NCI-H2171 treated with DMSO at 0.1 percent for 48 hours (cell line): ENCODE measurements at regions not wholly inside any gene's neighbourhood (a gene's known extent, or its start where the extent isn't known, plus 50 kb on each side); places are given as distances from the start of the nearest gene placed in this dataset.
"Not testable (repeated sequence)": the region's sequence is repeated elsewhere in the genome, so short reads cannot be mapped to it uniquely, and the experiment has no call there.

Experiments used
- DNase-seq: peaks from one replicate; lab custom pipeline; 2025; lab: John Stamatoyannopoulos, UW

DNA sequence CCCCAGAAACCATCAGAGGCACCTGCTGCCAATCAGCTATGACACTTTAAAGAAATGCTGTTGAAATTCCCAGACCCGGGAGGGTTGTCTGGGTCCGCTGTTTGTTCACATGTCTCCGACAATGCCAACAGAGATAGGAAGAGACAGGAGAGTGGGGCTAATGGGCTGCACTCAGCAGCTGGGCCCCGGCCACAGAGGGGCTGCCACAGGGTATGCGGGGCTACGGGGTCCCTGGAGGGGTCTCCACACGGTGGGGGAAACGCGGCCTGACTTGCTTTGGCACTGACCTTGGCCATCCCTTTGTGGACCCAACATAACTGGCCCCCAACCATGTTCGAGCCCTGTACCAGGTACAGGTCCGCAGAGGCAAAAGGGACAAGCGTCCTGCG, 121.0 kb upstream of the PPP1R26 start:
- no peak for DNase-seq

GRCh38 chr9:135359764-135360163, 119.8 kb upstream of the PPP1R26 start:
- DNase-seq, result no peak

DNA sequence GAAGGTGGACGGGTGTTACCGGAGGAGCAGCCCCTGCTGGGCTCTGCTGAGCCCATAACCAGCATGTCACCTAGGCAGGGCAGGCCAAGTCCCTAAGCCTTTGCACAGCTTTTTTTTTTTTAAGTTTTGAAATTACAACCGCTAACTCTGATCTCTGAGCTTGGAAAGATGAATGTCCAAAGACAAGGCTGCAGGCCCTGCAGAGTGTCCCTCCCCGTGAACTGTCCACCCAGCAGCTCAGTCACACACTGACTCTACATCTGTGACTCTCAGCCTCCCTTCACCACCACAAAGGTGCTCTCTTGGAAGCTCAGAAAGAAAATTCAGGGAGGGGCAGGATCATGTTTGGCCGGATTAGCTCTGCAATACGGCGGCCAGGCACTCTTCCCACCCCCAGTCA, 119.0 kb upstream of the PPP1R26 start:
- no peak for DNase-seq

DNA sequence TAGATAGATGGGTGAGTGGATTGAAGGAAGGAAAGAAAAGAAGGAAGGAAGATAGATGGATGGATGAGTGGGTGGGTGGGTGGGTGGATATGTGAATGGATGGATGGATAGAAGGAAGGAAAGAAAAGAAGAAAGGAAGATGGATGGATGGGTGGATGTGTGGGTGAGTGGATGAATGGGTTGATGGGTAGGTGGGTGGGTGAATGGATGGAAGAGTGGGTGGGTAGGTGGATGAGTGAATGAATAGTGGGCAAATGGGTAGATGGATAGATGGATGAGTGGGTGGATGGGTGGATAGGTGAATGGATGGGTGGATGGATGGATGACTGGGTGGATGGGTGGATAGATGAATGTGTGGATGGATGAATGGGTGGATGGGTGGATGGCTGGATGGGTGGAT, 117.9 kb upstream of the PPP1R26 start:
- not testable (repeated sequence) for DNase-seq

DNA sequence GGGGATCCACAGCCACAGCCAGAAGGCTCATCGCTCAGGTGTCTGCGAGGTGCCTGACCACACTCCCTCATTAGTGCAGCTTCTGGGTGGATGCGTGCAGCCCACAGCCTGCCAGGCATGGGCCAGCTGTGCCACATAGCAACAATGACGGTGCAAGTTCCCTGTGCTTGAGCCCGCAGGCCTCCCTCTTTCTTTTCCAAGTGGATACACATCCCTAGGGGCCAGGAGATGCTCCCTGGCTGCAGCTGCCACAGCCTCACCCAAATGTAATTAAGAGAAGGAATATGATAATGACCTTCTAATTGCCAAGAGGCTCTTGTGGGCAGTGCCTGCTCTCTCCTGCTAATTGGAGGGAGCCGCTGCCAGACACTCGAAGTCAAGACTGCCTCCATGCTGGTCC, 116.0 kb upstream of the PPP1R26 start:
- DNase-seq, result peak; percentile 89

GRCh38 chr9:135365013-135365768, 114.4 kb upstream of the PPP1R26 start:
- DNase-seq, result no peak

- DNase-seq, result no peak
Measured at GRCh38 chr9:135366104-135366503, 113.5 kb upstream of the PPP1R26 start.

DNA sequence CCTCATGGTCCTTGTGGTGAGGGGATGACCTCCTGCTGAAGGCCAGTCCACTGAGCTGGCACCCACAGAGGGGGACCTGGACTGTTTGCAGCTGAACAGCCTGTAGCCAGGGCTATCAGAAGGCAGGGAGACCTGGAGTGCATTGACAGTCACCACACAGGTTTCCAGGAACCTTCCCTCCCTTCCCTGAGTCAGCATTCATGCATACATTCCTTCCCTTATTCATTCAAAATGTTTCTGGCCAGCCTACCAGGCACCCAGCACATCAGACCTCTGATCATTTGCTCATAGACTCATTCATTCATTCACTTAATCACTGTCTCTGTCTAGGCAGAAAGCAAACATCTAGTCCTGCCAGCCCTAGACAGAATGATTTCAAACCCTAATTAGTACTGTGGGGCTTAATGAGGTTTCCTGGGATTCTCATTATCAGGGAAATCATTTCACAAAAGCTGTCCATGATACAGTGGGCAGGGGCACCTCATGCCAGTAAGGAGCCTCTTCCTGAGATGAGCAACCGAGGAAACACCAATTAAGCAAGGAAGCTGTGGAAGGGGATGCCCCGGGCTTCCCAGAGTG, 110.1 kb upstream of the PPP1R26 start:
- no peak for DNase-seq

DNA sequence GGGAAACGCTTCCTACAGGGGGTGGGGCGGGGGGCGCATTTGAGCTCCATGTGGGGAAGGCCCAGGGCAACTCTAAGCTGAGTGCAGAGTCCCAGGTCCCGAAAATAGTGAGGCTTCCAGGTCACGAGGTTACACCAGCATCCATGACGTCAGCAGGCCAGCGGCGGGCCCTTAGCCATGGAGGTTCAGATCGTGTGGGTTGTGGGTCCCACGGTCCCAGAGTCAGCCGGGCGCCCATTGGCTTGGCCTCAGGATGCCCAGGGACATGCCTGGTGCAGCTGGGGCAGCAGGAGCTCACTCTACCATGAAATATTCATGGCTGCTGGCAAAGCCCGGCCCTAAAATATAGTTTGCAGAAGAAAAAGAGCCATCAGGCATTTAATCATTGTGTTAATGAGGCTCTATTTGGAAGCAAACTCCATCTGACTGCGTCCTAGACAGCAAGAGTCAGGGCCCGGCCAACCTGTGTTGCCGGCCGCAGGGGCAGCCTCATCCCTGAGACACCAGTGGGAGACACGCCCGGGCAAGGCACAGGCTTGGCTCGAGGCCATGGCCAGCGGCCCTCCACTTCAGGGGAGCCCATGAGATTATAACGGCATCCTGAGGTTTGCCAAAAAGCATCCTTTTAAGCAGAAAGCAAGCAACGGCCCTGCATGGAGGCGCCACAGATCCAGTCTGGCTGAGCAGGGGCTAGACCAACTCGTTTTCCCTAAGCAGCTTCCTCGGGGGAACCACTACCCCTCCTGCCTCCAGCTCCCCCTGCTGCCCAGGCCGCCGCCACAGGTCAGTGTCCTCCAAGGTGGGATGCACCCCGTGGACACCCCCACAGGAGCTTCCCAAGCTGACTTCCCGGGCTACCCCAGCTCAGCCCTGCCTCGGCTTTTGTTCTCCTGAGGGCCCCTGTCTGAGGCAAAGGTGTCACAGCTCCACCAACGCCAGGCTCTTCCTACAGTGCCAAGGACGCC, 108.9 kb upstream of the PPP1R26 start:
- peak; percentile 49 for DNase-seq

GRCh38 chr9:135371535-135371934, 108.0 kb upstream of the PPP1R26 start:
- DNase-seq, result no peak

- no peak for DNase-seq
Measured at GRCh38 chr9:135372036-135372435, 107.5 kb upstream of the PPP1R26 start.

GRCh38 chr9:135372501-135373008, 107.0 kb upstream of the PPP1R26 start:
- no peak for DNase-seq

DNA sequence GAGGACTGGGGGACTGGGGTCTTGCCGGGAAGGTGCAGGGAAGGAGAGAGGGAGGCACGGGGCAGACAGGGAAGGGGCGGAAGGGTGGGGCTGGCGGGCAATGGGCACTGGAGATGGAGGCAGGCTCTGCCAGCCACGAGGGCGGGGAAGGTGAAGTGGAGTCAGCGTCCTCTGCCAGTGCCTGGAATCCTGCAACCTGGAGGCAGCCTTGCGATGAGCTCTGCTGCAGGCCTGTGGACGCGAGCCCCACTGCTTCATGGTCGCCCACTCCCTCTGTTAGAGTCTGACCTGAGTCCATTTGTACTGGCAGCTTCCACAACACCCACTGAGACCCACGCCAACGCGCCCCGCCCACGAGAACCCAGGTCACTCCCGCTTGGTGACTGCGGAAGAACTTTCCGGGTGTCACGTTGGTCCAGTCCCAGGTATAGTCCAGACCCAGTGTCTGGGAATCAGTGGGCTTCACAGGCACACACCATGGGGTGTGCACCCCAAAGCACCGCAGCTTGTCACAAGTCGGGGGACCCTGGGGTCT, 106.4 kb upstream of the PPP1R26 start:
- DNase-seq, result no peak

DNA sequence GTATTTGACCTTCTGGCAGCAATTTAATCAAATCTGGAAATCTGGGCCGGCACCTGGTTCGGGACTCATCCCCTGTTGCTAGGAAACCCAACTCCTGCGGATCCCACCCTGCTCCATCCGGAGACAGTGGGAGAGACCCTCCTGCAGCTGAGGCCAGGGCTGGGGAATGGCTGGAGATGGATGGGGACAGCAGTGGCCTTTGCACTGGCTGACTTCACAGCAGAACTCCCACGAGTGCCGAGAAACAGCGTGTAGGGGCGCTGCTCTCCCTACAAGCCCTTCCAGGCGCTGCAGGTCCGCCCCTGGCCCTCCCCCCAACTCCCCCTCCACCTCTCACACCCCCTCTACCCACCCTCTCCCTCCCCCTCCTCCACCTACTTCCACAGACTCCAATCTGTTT, 105.8 kb upstream of the PPP1R26 start:
- no peak for DNase-seq

DNA sequence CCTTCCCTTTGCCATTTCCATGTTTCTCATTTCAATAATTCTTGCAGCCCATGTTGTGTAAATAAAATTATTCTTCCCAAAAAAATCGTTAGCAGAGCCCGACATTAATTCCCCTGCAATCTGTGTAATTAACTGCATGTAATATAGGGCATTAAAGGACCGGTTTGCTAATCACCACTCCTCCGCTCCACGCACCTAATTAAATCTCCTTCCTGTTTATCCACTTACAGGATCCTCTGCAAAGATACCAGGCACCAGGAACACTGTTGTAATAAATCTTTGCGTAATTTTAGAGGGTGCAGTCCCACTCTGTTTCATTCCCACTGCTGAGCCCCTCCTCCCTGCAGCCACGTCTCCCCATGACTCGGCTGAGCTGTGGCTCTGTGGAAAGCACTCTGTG, 105.0 kb upstream of the PPP1R26 start:
- no peak for DNase-seq

- DNase-seq, result no peak
Measured at GRCh38 chr9:135375001-135375400, 104.6 kb upstream of the PPP1R26 start.

DNA sequence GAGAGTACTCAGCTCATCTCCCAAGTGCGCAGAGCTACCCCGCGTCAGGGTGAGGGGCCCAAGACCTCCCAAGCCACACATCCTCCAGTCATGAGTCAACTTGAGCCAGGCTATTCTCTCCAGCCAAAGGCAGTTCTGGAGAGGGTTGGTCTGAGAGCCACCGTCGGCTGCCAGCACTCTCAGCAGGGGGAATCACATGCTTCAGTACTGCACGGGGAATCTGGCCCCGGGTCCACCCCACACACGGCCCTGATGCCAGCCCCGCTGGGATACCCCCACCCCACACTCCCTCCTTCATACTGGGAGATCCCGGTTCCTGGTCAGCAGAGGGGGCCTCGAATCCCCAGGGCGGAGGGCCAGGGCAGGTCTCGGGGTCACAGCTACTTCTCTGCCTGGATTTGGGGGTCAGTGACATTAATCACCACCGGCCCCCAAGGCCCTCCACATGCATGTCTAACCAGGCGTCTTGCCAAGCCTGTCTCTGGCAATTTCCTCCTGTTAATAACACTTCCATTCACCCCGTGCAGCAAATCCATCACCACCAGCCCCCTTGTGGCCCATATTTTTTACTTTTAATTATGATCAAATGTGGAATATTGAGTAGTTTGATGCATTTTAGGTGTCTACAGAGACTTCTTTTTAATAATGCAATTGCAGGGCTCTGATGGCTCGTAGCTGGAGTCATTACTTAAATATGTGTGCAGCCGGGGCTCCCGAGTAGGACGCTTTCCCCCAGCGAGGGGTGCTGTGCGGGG, 102.9 kb upstream of the PPP1R26 start:
- no peak for DNase-seq

DNA sequence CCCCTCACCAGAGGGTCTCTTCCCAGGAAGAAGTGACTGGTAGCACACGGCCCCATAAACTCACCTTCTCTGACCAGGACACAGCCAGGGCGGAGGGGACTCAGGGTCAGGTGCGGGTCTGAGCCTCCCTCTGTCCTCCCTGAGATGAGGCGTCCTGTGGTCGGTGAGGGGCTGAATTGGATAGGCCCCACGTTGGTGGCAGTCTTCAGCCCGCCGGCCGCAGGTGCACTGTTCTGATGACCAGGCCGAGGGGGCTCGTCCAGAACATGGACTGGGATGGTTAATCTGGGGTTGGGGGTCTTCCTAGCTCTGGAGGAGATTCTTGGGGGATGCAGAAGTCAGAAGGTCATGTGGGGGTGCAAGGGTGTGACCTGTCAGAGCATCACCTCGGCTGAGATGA, 102.2 kb upstream of the PPP1R26 start:
- DNase-seq, result no peak

DNA sequence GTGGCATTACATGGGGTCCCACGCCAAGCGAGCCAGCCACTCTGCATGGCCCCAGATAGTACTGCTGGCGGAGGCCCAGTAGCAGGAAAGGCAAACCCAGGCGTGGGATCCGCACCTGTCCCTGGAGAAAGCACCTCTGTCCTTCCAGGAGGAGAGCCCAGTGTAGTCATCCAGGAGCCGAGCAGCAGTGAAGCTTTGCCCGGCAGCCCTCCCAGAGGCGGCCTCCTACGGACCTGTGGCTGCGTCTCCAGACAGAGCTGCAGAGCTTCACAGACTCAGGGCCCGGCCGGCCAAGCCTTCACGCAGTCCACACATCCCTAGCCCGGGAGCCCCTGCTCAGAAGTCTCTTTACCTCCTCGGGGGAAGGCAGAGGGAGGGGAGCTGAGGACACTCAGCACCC, 100.8 kb upstream of the PPP1R26 start:
- no peak for DNase-seq

DNA sequence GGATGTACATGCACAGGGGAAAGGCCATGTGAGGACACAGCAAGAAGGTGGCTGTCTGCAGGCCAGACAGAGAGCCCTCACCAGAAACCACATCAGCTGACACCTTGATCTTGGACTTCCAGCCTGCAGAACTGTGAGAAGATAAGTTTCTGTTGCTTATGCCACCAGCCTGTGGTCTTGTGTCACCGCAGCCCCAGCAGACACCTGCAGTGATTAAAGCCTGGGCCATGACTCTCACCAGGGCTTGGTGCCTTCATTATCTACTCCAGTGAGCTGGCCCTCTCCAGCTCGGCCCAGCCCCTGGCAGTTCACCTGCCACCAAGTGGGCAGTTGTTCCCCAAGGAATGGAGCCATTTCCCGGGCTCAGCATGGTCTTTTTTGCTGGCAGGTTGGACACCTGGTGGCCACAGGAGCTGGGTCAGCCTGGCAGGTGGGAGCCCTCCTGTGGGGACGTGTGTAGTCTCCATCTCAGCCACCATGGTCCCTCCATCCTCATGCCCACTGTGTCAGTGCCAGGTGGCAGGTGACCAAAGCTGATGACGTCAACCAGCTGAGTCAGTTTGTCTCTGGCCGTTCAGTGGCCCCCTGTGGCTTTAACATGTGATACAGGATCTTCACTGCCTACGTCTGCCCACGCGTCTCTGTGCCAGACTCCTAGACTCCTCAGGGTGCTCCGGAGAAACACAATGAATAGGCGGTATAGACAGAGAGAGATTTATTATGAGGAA, 99.9 kb upstream of the PPP1R26 start:
- no peak for DNase-seq
